Lower leg skin (tissue), 4 donors: ENCODE measurements at regions not wholly inside any gene's neighbourhood (a gene's known extent, or its start where the extent isn't known, plus 50 kb on each side); places are given as distances from the start of the nearest gene placed in this dataset.

Source experiments
- DNase-seq, 2 donors: peaks; one replicate each; pipeline ENCODE4 v3.0.0-alpha.2; 2019; ENCODE audit warnings: low spot score in 2 of 2
- H3K4me3 ChIP-seq: fragments of 200-600 bp; sonication (generic); 2 replicates; pipeline ENCODE4 v1.5.1; 2017; ENCODE audit warnings: mild to moderate bottlenecking, low read depth; ENCODE audit not compliant: poor library complexity, severe bottlenecking
- CTCF ChIP-seq, 3 donors: fragments of 450-650 bp; IDR thresholded peaks; one replicate each; pipeline ENCODE4 v1.5.1; 2016; ENCODE audit warnings: antibody characterized with exemption in 3 of 3, mild to moderate bottlenecking in 3 of 3, moderate library complexity in 2 of 3
- POLR2A ChIP-seq, 2 donors: fragments of 450-650 bp; IDR thresholded peaks; one replicate each; pipeline ENCODE4 v1.6.1; 2016 to 2017; ENCODE audit warnings: antibody characterized with exemption in 2 of 2, mild to moderate bottlenecking in 1 of 2, moderate library complexity in 1 of 2
- WGBS, 2 donors: methylation state at CpG; one replicate each; pipeline ENCODE4 v1.1.5; 2018; 5-methylcytosine and 5-hydroxymethylcytosine counted together
- intact Hi-C: fragments of 100-400 bp; cut with DNase I; formaldehyde crosslinking; loops from one replicate; pipeline ENCODE4 v1.15.0; 2023; ENCODE audit warnings: low total_unique reads

DNA sequence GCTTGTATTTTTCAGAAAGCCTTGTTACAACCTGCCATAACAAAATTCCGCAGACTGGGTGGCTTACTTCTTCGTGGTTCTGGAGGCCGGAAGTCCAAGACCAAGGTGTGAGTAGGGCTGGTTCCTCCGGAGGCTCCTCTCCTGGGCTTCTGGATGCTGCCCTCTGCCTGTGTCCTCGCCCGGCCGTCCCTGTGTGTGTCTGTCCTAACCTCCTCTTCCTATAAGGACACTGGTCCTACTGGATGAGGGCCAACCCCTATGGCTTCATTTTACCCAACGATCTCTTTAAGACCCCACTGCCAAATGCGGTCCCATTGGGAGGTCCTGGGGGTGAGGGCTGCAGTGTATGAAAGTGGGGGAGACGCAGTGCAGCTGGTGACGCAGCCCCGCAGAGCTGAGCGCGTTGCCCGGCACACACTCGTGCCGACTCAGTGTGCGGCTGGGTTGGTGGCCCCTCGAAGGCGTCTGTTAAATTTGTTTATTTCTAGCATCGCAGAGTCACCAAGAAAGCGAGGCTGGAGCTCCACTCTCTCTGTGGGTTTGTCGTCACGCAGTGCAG is 116.7 kb downstream of the SOX1 start:
- no peak for TF ChIP-seq CTCF (IDR thresholded peaks at IDR 0.05)
- TF ChIP-seq POLR2A (IDR thresholded peaks at IDR 0.05): no peak
- DNase-seq: peak in 1 of 2 donors; percentile 53
- no peak overlapping the region for H3K4me3 ChIP-seq
- intact Hi-C loops: no loop called here
- 77 to 79% methylated on average over 24 of the region's 24 CpGs for WGBS, 2 donors

- intact Hi-C loops: no loop called here
- TF ChIP-seq POLR2A (IDR thresholded peaks at IDR 0.05) (no peak), CTCF (IDR thresholded peaks at IDR 0.05) (no peak)
- peak in 1 of 2 donors; percentile 72 for DNase-seq
- H3K4me3 ChIP-seq: no peak overlapping the region
- 79 to 83% methylated on average over 13 to 14 of the region's 14 CpGs for WGBS, 2 donors
These were observed 117.3 kb downstream of the SOX1 start for GRCh38 chr13:112184261-112184660.

GRCh38 chr13:112184851-112185371 is 118.0 kb downstream of the SOX1 start:
- DNase-seq: peak in 1 of 2 donors; percentile 59
- H3K4me3 ChIP-seq: no peak overlapping the region
- TF ChIP-seq POLR2A (IDR thresholded peaks at IDR 0.05): no peak
- TF ChIP-seq CTCF (IDR thresholded peaks at IDR 0.05): no peak
- intact Hi-C loops: no loop called here
- 78 to 87% methylated on average over 15 of the region's 15 CpGs for WGBS, 2 donors

- peak in 1 of 2 donors; percentile 63 for DNase-seq
- H3K4me3 ChIP-seq: no peak overlapping the region
- 84 to 90% methylated on average over 9 of the region's 9 CpGs for WGBS, 2 donors
- intact Hi-C loops: no loop called here
- TF ChIP-seq POLR2A (IDR thresholded peaks at IDR 0.05) (no peak), CTCF (IDR thresholded peaks at IDR 0.05) (no peak)
These were observed 118.5 kb downstream of the SOX1 start for GRCh38 chr13:112185466-112185865.

DNA sequence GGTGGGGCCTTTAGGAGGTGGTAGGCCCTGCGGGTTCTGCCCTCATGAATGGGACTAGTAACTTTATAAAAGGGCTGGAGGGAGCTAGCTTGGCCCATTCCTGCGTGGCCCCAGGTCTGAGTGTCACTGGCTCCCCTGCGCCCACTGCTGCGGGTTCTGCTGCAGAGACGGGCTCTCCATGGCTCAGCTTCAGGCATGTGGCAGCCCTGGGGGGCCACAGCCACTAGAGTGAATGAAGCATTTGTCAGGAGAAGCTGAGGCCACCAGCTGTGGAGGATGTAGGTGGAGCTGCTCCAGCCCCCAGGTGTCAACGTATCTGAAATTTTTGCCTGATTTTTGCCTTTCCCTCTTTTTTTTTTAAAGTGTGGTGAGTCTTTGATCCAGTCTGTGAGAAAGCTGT is 119.1 kb downstream of the SOX1 start:
- 83 to 92% methylated on average over 6 of the region's 6 CpGs for WGBS, 2 donors
- no peak overlapping the region for H3K4me3 ChIP-seq
- DNase-seq: peak in 1 of 2 donors; percentile 50
- no peak for TF ChIP-seq POLR2A (IDR thresholded peaks at IDR 0.05)
- TF ChIP-seq CTCF (IDR thresholded peaks at IDR 0.05): no peak
- intact Hi-C loops: no loop called here
